Esophagus muscularis mucosa (tissue), 4 donors: ENCODE measurements at regions not wholly inside any gene's neighbourhood (a gene's known extent, or its start where the extent isn't known, plus 50 kb on each side); places are given as distances from the start of the nearest gene placed in this dataset.

Experiments used
- DNase-seq: peaks from one replicate; pipeline ENCODE4 v3.0.0-alpha.2; 2017; ENCODE audit errors: extremely low spot score
- H3K27ac ChIP-seq, 4 donors: fragments of 200-600 bp; sonication (generic); replicated peaks in 1 of 4; 1 replicate in 3 of 4; 2 replicates in 1 of 4; pipeline ENCODE4 v1.5.1; 2016 to 2019; ENCODE audit warnings: mild to moderate bottlenecking in 1 of 4
- H3K27me3 ChIP-seq, 4 donors: fragments of 200-600 bp; sonication (generic); one replicate each; pipeline versions ENCODE4 v1.5.1 to v1.6.0; 2016 to 2019
- H3K36me3 ChIP-seq, 4 donors: fragments of 200-600 bp; sonication (generic); one replicate each; pipeline ENCODE4 v1.5.1; 2016 to 2019
- H3K4me1 ChIP-seq, 4 donors: fragments of 200-600 bp; sonication (generic); one replicate each; pipeline ENCODE4 v1.5.1; 2016 to 2019
- H3K4me3 ChIP-seq, 4 donors: fragments of 200-600 bp; sonication (generic); 1 replicate in 2 of 4; 2 replicates in 2 of 4; pipeline ENCODE4 v1.5.1; 2016 to 2019; ENCODE audit warnings: mild to moderate bottlenecking in 4 of 4, moderate library complexity in 1 of 4
- H3K9me3 ChIP-seq, 4 donors: fragments of 200-600 bp; sonication (generic); 1 replicate in 3 of 4; 2 replicates in 1 of 4; pipeline ENCODE4 v1.5.1; 2016 to 2019
- CTCF ChIP-seq, 3 experiments: fragments of 200-600 bp in 2 of 3; fragments of 450-650 bp in 1 of 3; sonication (generic) in 2 of 3; IDR thresholded peaks; one replicate each; pipeline ENCODE4 v1.5.1; 2017 to 2019; ENCODE audit warnings: antibody characterized with exemption in 3 of 3, mild to moderate bottlenecking in 2 of 3, moderate library complexity in 1 of 3
- EP300 ChIP-seq: sonication (generic); formaldehyde crosslinking; IDR thresholded peaks from one replicate; pipeline ENCODE4 v1.6.1; 2017; ENCODE audit warnings: antibody characterized with exemption
- POLR2A ChIP-seq: fragments of 450-650 bp; IDR thresholded peaks from one replicate; pipeline ENCODE4 v1.6.1; 2017; ENCODE audit warnings: antibody characterized with exemption, moderate library complexity, mild to moderate bottlenecking, low read depth
- POLR2AphosphoS5 ChIP-seq, 2 donors: sonication (generic); formaldehyde crosslinking; IDR thresholded peaks; one replicate each; pipeline ENCODE4 v1.6.1; 2017; ENCODE audit warnings: antibody characterized with exemption in 2 of 2
- WGBS: methylation state at CpG from one replicate; pipeline ENCODE4 v1.1.5; 2018; 5-methylcytosine and 5-hydroxymethylcytosine counted together
- intact Hi-C: fragments of 100-400 bp; cut with DNase I; formaldehyde crosslinking; loops from one replicate; pipeline ENCODE4 v1.15.1; 2023

- no peaks in the 10 kb centered on the region for H3K27me3 ChIP-seq
- no peaks in the 10 kb centered on the region for H3K9me3 ChIP-seq
- H3K27ac ChIP-seq: peak overlapping the region; percentile 74 to 82 (median 74)
- intact Hi-C loops: no loop called here
- no peaks in the 10 kb centered on the region for H3K36me3 ChIP-seq
- no peak overlapping the region for H3K4me3 ChIP-seq
- TF ChIP-seq POLR2AphosphoS5 (IDR thresholded peaks at IDR 0.05): peak in 1 of 2 donors; percentile 71
- no peak for TF ChIP-seq POLR2A
- peaks cover 25 to 50% (median 46%) of the 10 kb centered on the region in 4 donors for H3K4me1 ChIP-seq
- DNase-seq: no peak
- WGBS: 28% methylated on average over 2 of the region's 2 CpGs
Measured at GRCh38 chr11:112794331-112794846, 166.8 kb upstream of the NCAM1 start.

DNA sequence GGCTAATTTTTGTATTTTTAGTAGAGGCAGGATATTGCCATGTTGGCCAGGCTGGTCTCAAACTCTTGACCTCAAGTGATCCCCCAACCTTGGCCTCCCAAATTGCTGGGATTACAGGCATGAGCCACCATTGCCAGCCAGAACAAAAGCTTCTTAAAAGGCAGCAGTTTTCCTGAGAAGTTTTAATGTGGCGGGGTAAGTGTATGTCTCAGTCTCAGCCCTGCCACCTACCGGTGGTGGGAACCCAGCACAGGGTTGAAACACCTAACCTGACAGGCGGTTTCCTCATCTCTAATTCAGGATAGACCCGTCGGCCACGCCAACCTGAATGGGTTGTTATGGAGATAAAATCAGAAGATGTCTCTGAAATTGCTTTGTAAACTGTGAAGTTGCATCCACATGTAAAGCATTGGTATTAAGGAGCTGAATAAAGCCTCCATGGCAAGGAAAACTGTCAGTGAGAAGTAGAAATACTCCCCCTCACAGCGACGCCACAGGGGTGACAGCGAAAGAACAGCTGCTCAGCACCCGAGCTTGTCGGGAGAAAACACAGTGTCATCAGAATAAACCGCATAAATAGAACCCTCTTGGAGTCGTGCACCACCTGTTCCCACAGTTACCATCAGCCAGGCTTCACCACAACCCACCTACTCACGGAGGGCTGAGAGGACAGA, 165.9 kb upstream of the NCAM1 start:
- Histone ChIP-seq H3K9me3 (no peaks in the 10 kb centered on the region), H3K36me3 (no peaks in the 10 kb centered on the region), H3K27ac (peak overlapping the region; percentile 74 to 82 (median 74)), H3K4me1 (peaks cover 25 to 50% (median 46%) of the 10 kb centered on the region in 4 donors), H3K4me3 (no peak overlapping the region), H3K27me3 (no peaks in the 10 kb centered on the region)
- intact Hi-C loops: loop anchor here (5.0 kb wide), 1 partner anchor 208 kb away; no protein-coding TSS in a partner anchor
- no peak for TF ChIP-seq EP300
- TF ChIP-seq POLR2AphosphoS5 (IDR thresholded peaks at IDR 0.05): peak in 1 of 2 donors; percentile 25
- peak; percentile 59 to 77 (median 72) for TF ChIP-seq CTCF (IDR thresholded peaks at IDR 0.05)
- WGBS: 65% methylated on average over 14 of the region's 14 CpGs
- DNase-seq: no peak

DNA sequence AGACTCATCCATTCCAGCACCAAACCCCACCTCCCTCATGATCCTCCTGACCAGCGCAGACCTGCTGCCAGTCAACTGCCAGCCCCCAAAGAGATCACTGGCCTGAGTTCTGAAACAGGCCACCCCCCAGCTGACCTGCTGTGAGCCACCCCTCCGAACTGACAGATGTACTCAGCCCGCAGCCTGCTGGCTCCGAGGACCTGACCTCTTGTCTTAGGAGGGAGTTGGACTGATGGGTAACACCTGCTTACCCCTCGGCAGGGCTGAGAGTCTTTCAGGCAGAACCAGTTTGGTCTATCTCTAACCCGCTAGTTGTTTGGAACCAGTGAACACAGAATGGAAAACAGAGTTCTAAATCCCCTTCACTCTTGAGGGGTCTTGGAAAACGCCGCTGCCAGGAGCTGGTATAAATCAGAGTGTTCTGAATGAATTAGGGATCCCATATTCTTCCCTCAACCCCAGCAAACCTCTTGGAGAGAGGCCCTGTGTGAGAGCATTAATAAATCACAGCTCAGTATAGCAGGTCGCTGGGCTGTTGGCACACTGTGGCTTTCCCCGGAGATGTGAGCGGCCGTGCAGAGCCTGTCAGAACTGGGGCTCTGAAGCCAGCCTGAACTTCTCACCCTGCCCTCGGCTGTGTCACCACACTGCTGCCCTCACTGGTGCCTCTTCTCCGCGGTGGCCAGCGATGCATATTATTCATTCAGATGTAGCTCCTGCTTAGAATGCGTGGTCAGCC, 165.1 kb upstream of the NCAM1 start:
- Histone ChIP-seq H3K36me3 (no peaks in the 10 kb centered on the region), H3K9me3 (no peaks in the 10 kb centered on the region), H3K27ac (peak overlapping the region; percentile 49 to 82 (median 74)), H3K4me3 (no peak overlapping the region), H3K4me1 (peaks cover 25 to 50% (median 46%) of the 10 kb centered on the region in 4 donors), H3K27me3 (no peaks in the 10 kb centered on the region)
- intact Hi-C loops: loop anchor here (5.0 kb wide), 1 partner anchor 209 kb away; no protein-coding TSS in a partner anchor
- DNase-seq: no peak
- TF ChIP-seq POLR2AphosphoS5 (IDR thresholded peaks at IDR 0.05): peak in 1 of 2 donors; percentile 25
- no peak for TF ChIP-seq POLR2A
- WGBS: 66% methylated on average over 7 of the region's 17 CpGs

- WGBS: 29% methylated on average over 1 of the region's 2 CpGs
- no peak for DNase-seq
Measured at GRCh38 chr11:112797092-112797491, 164.1 kb upstream of the NCAM1 start.

More at GRCh38 chr11:112797092-112797491, 164.1 kb upstream of the NCAM1 start:
- Histone ChIP-seq H3K27me3 (no peaks in the 10 kb centered on the region), H3K36me3 (no peaks in the 10 kb centered on the region), H3K4me1 (peaks cover 25 to 50% (median 46%) of the 10 kb centered on the region in 4 donors), H3K27ac (peak overlapping the region; percentile 49 to 82 (median 74)), H3K9me3 (no peaks in the 10 kb centered on the region), H3K4me3 (no peak overlapping the region)
- intact Hi-C loops: loop anchor here (5.0 kb wide), 1 partner anchor 210 kb away; no protein-coding TSS in a partner anchor
- TF ChIP-seq POLR2A (no peak), EP300 (no peak), CTCF (IDR thresholded peaks at IDR 0.05) (no peak), POLR2AphosphoS5 (IDR thresholded peaks at IDR 0.05) (no peak)
